Mesendoderm (in vitro differentiated cells): ENCODE measurements at regions not wholly inside any gene's neighbourhood (a gene's known extent, or its start where the extent isn't known, plus 50 kb on each side); places are given as distances from the start of the nearest gene placed in this dataset.

ENCODE experiments used
- DNase-seq: peaks from one replicate; pipeline ENCODE4 v3.0.0; 2013
- H2AK5ac ChIP-seq: 2 replicates; pipeline ENCODE4 v1.6.1; 2013; ENCODE audit warnings: low read length, inconsistent platforms
- H2BK120ac ChIP-seq: 2 replicates; pipeline ENCODE4 v1.6.1; 2013; ENCODE audit warnings: low read depth, mild to moderate bottlenecking, low read length, moderate library complexity, mixed read lengths
- H2BK15ac ChIP-seq: replicated peaks from 2 replicates; pipeline ENCODE4 v1.6.1; 2013; ENCODE audit warnings: low read depth, mild to moderate bottlenecking, moderate library complexity
- H2BK5ac ChIP-seq: 2 replicates; pipeline ENCODE4 v1.6.1; 2013; ENCODE audit warnings: low read length, inconsistent platforms
- H3K18ac ChIP-seq: 2 replicates; pipeline ENCODE4 v1.6.1; 2013; ENCODE audit warnings: mild to moderate bottlenecking, low read length, mixed read lengths
- H3K23ac ChIP-seq: one replicate; pipeline ENCODE4 v1.6.1; 2013; ENCODE audit warnings: low read length
- H3K27ac ChIP-seq: 2 replicates; pipeline ENCODE4 v1.5.1; 2013; ENCODE audit warnings: low read depth, mild to moderate bottlenecking, inconsistent platforms, low read length, moderate library complexity
- H3K27me3 ChIP-seq: 2 replicates; pipeline ENCODE4 v1.6.1; 2013; ENCODE audit warnings: low read length, control low read depth, mild to moderate bottlenecking, inconsistent platforms; ENCODE audit not compliant: insufficient read depth, poor library complexity
- H3K36me3 ChIP-seq: 2 replicates; pipeline ENCODE4 v1.6.1; 2013; ENCODE audit warnings: low read length, inconsistent platforms; ENCODE audit not compliant: control insufficient read depth, insufficient read depth
- H3K4ac ChIP-seq: one replicate; pipeline ENCODE4 v1.6.1; 2013; ENCODE audit warnings: low read depth, mild to moderate bottlenecking, low read length, moderate library complexity
- H3K4me1 ChIP-seq: 2 replicates; pipeline ENCODE4 v1.6.1; 2013; ENCODE audit warnings: low read depth, low read length, inconsistent platforms; ENCODE audit not compliant: control insufficient read depth
- H3K4me2 ChIP-seq: 2 replicates; pipeline ENCODE4 v1.6.1; 2013; ENCODE audit warnings: low read length
- H3K4me3 ChIP-seq: 2 replicates; pipeline ENCODE4 v1.5.1; 2013; ENCODE audit warnings: mild to moderate bottlenecking, low read length
- H3K56ac ChIP-seq: one replicate; pipeline ENCODE4 v1.6.1; 2013; ENCODE audit warnings: low read length
- H3K79me1 ChIP-seq: 2 replicates; pipeline ENCODE4 v1.6.1; 2013; ENCODE audit warnings: low read length, inconsistent platforms
- H3K79me2 ChIP-seq: 2 replicates; pipeline ENCODE4 v1.6.1; 2013; ENCODE audit warnings: mild to moderate bottlenecking, low read length; ENCODE audit not compliant: control insufficient read depth, insufficient read depth
- H3K9ac ChIP-seq: 2 replicates; pipeline ENCODE4 v1.6.1; 2013; ENCODE audit warnings: low read length, inconsistent platforms
- H4K5ac ChIP-seq: one replicate; pipeline ENCODE4 v1.6.1; 2013; ENCODE audit warnings: low read length
- H4K8ac ChIP-seq: one replicate; pipeline ENCODE4 v1.6.1; 2013; ENCODE audit warnings: low read depth, mild to moderate bottlenecking, control low read depth, low read length, moderate library complexity
- WGBS: extraction: QIAGEN DNeasy Blood & Tissue Kit; methylation state at CpG from one replicate; pipeline ENCODE4 v1.1.7; 2013; ENCODE audit warnings: low lambda C conversion rate, missing lambda C conversion rate; ENCODE audit not compliant: insufficient coverage; ENCODE audit errors: extremely low coverage; 5-methylcytosine and 5-hydroxymethylcytosine counted together

- DNase-seq, result peak; percentile 25
- no CpG with 5 or more reads among the region's 3 CpGs for WGBS
- no peak overlapping the region for H2BK5ac ChIP-seq
- H3K4ac ChIP-seq, result no peak overlapping the region
- no peaks in the 10 kb centered on the region for H3K4me1 ChIP-seq
- H4K5ac ChIP-seq, result no peak overlapping the region
- H3K36me3 ChIP-seq, result no peaks in the 10 kb centered on the region
- no peaks in the 10 kb centered on the region for H3K79me1 ChIP-seq
- H3K27ac ChIP-seq, result no peak overlapping the region
- no peaks in the 10 kb centered on the region for H3K27me3 ChIP-seq
- H3K9ac ChIP-seq, result no peak overlapping the region
- H4K8ac ChIP-seq, result no peak overlapping the region
- no peak overlapping the region for H3K4me2 ChIP-seq
- H3K56ac ChIP-seq, result no peak overlapping the region
- H3K4me3 ChIP-seq, result no peak overlapping the region
- H3K23ac ChIP-seq, result no peak overlapping the region
- H3K79me2 ChIP-seq, result no peaks in the 10 kb centered on the region
- no peak overlapping the region for H3K18ac ChIP-seq
- H2AK5ac ChIP-seq, result no peak overlapping the region
- H2BK120ac ChIP-seq, result no peak overlapping the region
- H2BK15ac ChIP-seq, result no peak overlapping the region
Observed at GRCh38 chr1:55310505-55310971, 95.4 kb upstream of the USP24 start.

GRCh38 chr1:55309786-55310504 is 94.8 kb upstream of the USP24 start:
- Histone ChIP-seq H3K4ac (no peak overlapping the region), H3K9ac (no peak overlapping the region), H3K4me2 (no peak overlapping the region), H3K36me3 (no peaks in the 10 kb centered on the region), H3K23ac (no peak overlapping the region), H2BK120ac (no peak overlapping the region), H4K8ac (no peak overlapping the region), H3K18ac (no peak overlapping the region), H2BK5ac (no peak overlapping the region), H2AK5ac (no peak overlapping the region), H4K5ac (no peak overlapping the region), H3K79me2 (no peaks in the 10 kb centered on the region), H3K27me3 (no peaks in the 10 kb centered on the region), H3K56ac (no peak overlapping the region), H3K27ac (no peak overlapping the region), H2BK15ac (no peak overlapping the region), H3K79me1 (no peaks in the 10 kb centered on the region), H3K4me1 (no peaks in the 10 kb centered on the region), H3K4me3 (no peak overlapping the region)
- WGBS, result no CpG with 5 or more reads among the region's 18 CpGs
- no peak for DNase-seq

GRCh38 chr1:55309053-55309452 is 93.9 kb upstream of the USP24 start:
- no peaks in the 10 kb centered on the region for H3K79me1 ChIP-seq
- no peaks in the 10 kb centered on the region for H3K36me3 ChIP-seq
- no peak overlapping the region for H2BK5ac ChIP-seq
- H3K4me1 ChIP-seq, result no peaks in the 10 kb centered on the region
- no peak overlapping the region for H2BK15ac ChIP-seq
- WGBS, result no CpG with 5 or more reads among the region's 2 CpGs
- no peak overlapping the region for H3K4me3 ChIP-seq
- no peak overlapping the region for H2AK5ac ChIP-seq
- H3K9ac ChIP-seq, result no peak overlapping the region
- no peak overlapping the region for H2BK120ac ChIP-seq
- no peak overlapping the region for H4K8ac ChIP-seq
- no peak overlapping the region for H3K27ac ChIP-seq
- DNase-seq, result no peak
- no peak overlapping the region for H3K4ac ChIP-seq
- no peak overlapping the region for H4K5ac ChIP-seq
- no peaks in the 10 kb centered on the region for H3K79me2 ChIP-seq
- no peak overlapping the region for H3K18ac ChIP-seq
- H3K23ac ChIP-seq, result no peak overlapping the region
- H3K56ac ChIP-seq, result no peak overlapping the region
- H3K4me2 ChIP-seq, result no peak overlapping the region
- H3K27me3 ChIP-seq, result no peaks in the 10 kb centered on the region

GRCh38 chr1:55305735-55306134 is 90.6 kb upstream of the USP24 start:
- Histone ChIP-seq H3K4me2 (no peak overlapping the region), H3K18ac (no peak overlapping the region), H3K23ac (no peak overlapping the region), H2BK120ac (no peak overlapping the region), H2BK5ac (no peak overlapping the region), H3K27ac (no peak overlapping the region), H3K36me3 (no peaks in the 10 kb centered on the region), H4K8ac (no peak overlapping the region), H3K4me3 (no peak overlapping the region), H2BK15ac (no peak overlapping the region), H4K5ac (no peak overlapping the region), H3K27me3 (no peaks in the 10 kb centered on the region), H3K4ac (no peak overlapping the region), H3K4me1 (no peaks in the 10 kb centered on the region), H3K79me1 (no peaks in the 10 kb centered on the region), H3K79me2 (no peaks in the 10 kb centered on the region), H3K9ac (no peak overlapping the region), H2AK5ac (no peak overlapping the region), H3K56ac (no peak overlapping the region)
- no peak for DNase-seq
- no CpG with 5 or more reads among the region's 2 CpGs for WGBS

GRCh38 chr1:55304229-55304740 is 89.1 kb upstream of the USP24 start:
- Histone ChIP-seq H3K4ac (no peak overlapping the region), H3K9ac (no peak overlapping the region), H2BK5ac (no peak overlapping the region), H3K56ac (no peak overlapping the region), H3K27ac (no peak overlapping the region), H4K8ac (no peak overlapping the region), H3K23ac (no peak overlapping the region), H3K79me2 (no peaks in the 10 kb centered on the region), H2AK5ac (no peak overlapping the region), H3K36me3 (no peaks in the 10 kb centered on the region), H4K5ac (no peak overlapping the region), H3K4me2 (no peak overlapping the region), H3K4me3 (no peak overlapping the region), H3K4me1 (no peaks in the 10 kb centered on the region), H3K79me1 (no peaks in the 10 kb centered on the region), H3K27me3 (no peaks in the 10 kb centered on the region), H2BK15ac (no peak overlapping the region), H2BK120ac (no peak overlapping the region), H3K18ac (no peak overlapping the region)
- DNase-seq, result peak; percentile 28
- WGBS, result no CpG with 5 or more reads among the region's 1 CpG

GRCh38 chr1:55302972-55303371 is 87.8 kb upstream of the USP24 start:
- no peaks in the 10 kb centered on the region for H3K36me3 ChIP-seq
- H3K4me1 ChIP-seq, result no peaks in the 10 kb centered on the region
- no peak overlapping the region for H4K5ac ChIP-seq
- H2AK5ac ChIP-seq, result no peak overlapping the region
- H3K9ac ChIP-seq, result no peak overlapping the region
- H3K79me1 ChIP-seq, result no peaks in the 10 kb centered on the region
- no peak overlapping the region for H2BK15ac ChIP-seq
- H3K79me2 ChIP-seq, result no peaks in the 10 kb centered on the region
- no peak for DNase-seq
- no peak overlapping the region for H4K8ac ChIP-seq
- H2BK120ac ChIP-seq, result no peak overlapping the region
- no peak overlapping the region for H3K4me2 ChIP-seq
- no CpG with 5 or more reads among the region's 2 CpGs for WGBS
- H3K4me3 ChIP-seq, result no peak overlapping the region
- H3K27ac ChIP-seq, result no peak overlapping the region
- no peak overlapping the region for H3K56ac ChIP-seq
- no peak overlapping the region for H3K4ac ChIP-seq
- no peak overlapping the region for H3K18ac ChIP-seq
- H2BK5ac ChIP-seq, result no peak overlapping the region
- no peaks in the 10 kb centered on the region for H3K27me3 ChIP-seq
- H3K23ac ChIP-seq, result no peak overlapping the region
